GM23248 (cell line): ENCODE measurements at regions not wholly inside any gene's neighbourhood (a gene's known extent, or its start where the extent isn't known, plus 50 kb on each side); places are given as distances from the start of the nearest gene placed in this dataset.

Source experiments
- DNase-seq: peaks from one replicate; pipeline ENCODE4 v3.0.0-alpha.2; 2015
- H2AFZ ChIP-seq: fragments of 200-600 bp; sonication (generic); 2 replicates; pipeline ENCODE4 v1.6.1; 2016; ENCODE audit warnings: antibody characterized with exemption
- H3F3A ChIP-seq: fragments of 200-600 bp; sonication (generic); 2 replicates; pipeline ENCODE4 v1.6.1; 2016; ENCODE audit warnings: mild to moderate bottlenecking, antibody characterized with exemption, mixed run types; ENCODE audit not compliant: insufficient read depth
- H3K27ac ChIP-seq: fragments of 200-600 bp; sonication (generic); 2 replicates; pipeline ENCODE4 v1.5.1; 2016; ENCODE audit warnings: mild to moderate bottlenecking
- H3K27me3 ChIP-seq: fragments of 200-600 bp; sonication (generic); replicated peaks from 2 replicates; pipeline ENCODE4 v1.6.1; 2016; ENCODE audit warnings: mild to moderate bottlenecking; ENCODE audit not compliant: insufficient read depth
- H3K36me3 ChIP-seq: fragments of 200-600 bp; sonication (generic); 2 replicates; pipeline ENCODE4 v1.6.1; 2016; ENCODE audit warnings: low read depth, mild to moderate bottlenecking
- H3K4me1 ChIP-seq: fragments of 200-600 bp; sonication (generic); 2 replicates; pipeline ENCODE4 v1.6.1; 2016; ENCODE audit warnings: mild to moderate bottlenecking; ENCODE audit not compliant: insufficient read depth
- H3K4me2 ChIP-seq: fragments of 200-600 bp; sonication (generic); one replicate; pipeline ENCODE4 v1.6.1; 2016; ENCODE audit warnings: mild to moderate bottlenecking; ENCODE audit not compliant: unreplicated experiment
- H3K4me3 ChIP-seq: fragments of 200-600 bp; sonication (generic); 2 replicates; pipeline ENCODE4 v1.5.1; 2016; ENCODE audit warnings: mild to moderate bottlenecking
- H3K79me2 ChIP-seq: fragments of 200-600 bp; sonication (generic); 2 replicates; pipeline ENCODE4 v1.6.1; 2016; ENCODE audit warnings: mild to moderate bottlenecking; ENCODE audit not compliant: insufficient read depth
- H3K9ac ChIP-seq: fragments of 200-600 bp; sonication (generic); 2 replicates; pipeline ENCODE4 v1.6.1; 2016; ENCODE audit warnings: mild to moderate bottlenecking
- H3K9me2 ChIP-seq: fragments of 200-600 bp; sonication (generic); 2 replicates; pipeline ENCODE4 v1.6.1; 2016; ENCODE audit warnings: mixed run types, mild to moderate bottlenecking, moderate library complexity; ENCODE audit not compliant: insufficient read depth
- H3K9me3 ChIP-seq: fragments of 200-600 bp; sonication (generic); one replicate; pipeline ENCODE4 v1.6.1; 2017; ENCODE audit warnings: low read depth
- H4K20me1 ChIP-seq: fragments of 200-600 bp; sonication (generic); 2 replicates; pipeline ENCODE4 v1.6.0; 2016; ENCODE audit not compliant: insufficient read depth
- EZH2 ChIP-seq: fragments of 200-600 bp; sonication (generic); IDR thresholded peaks from 2 replicates; pipeline ENCODE4 v1.6.1; 2018; ENCODE audit warnings: antibody characterized with exemption, mild to moderate bottlenecking; ENCODE audit not compliant: insufficient read depth, poor library complexity, severe bottlenecking
- EZH2phosphoT487 ChIP-seq: fragments of 200-600 bp; sonication (generic); IDR thresholded peaks from 2 replicates; pipeline ENCODE4 v1.6.1; 2018; ENCODE audit warnings: antibody characterized with exemption, moderate library complexity, mild to moderate bottlenecking, low read depth; ENCODE audit not compliant: insufficient read depth
- WGBS, 2 experiments: methylation state at CpG; one replicate each; pipeline ENCODE4 v1.1.6; 2015 to 2017; ENCODE audit warnings: low lambda C conversion rate in 2 of 2, low coverage in 1 of 2; ENCODE audit errors: missing lambda C conversion rate in 2 of 2; 5-methylcytosine and 5-hydroxymethylcytosine counted together
- in situ Hi-C: fragments of 300-500 bp; cut with MboI; formaldehyde crosslinking; loops from 2 replicates; pipeline ENCODE4 v1.15.0; 2020

GRCh38 chr2:78056976-78057375 lies 534.8 kb upstream of the LRRTM4 start:
- Histone ChIP-seq H3K4me2 (no peak overlapping the region), H2AFZ (no peak overlapping the region), H3F3A (no peaks in the 10 kb centered on the region), H3K27ac (no peak overlapping the region), H3K9me2 (no peaks in the 10 kb centered on the region), H3K4me1 (no peaks in the 10 kb centered on the region), H3K27me3 (no peaks in the 10 kb centered on the region), H3K36me3 (no peaks in the 10 kb centered on the region), H4K20me1 (no peaks in the 10 kb centered on the region), H3K9ac (no peak overlapping the region), H3K79me2 (no peaks in the 10 kb centered on the region), H3K9me3 (no peaks in the 10 kb centered on the region), H3K4me3 (no peak overlapping the region)
- no peak for DNase-seq
- no peak for TF ChIP-seq EZH2
- TF ChIP-seq EZH2phosphoT487 = no peak
- in situ Hi-C loops = no loop called here

- in situ Hi-C loops = no loop called here
- no peaks in the 10 kb centered on the region for H3K27me3 ChIP-seq
- WGBS, 2 experiments = 23 to 26% methylated on average over 2 of the region's 2 CpGs
- no peak overlapping the region for H3K4me3 ChIP-seq
- TF ChIP-seq EZH2phosphoT487 (no peak), EZH2 (no peak)
- no peaks in the 10 kb centered on the region for H4K20me1 ChIP-seq
- H3F3A ChIP-seq = no peaks in the 10 kb centered on the region
- no peak overlapping the region for H3K4me2 ChIP-seq
- no peaks in the 10 kb centered on the region for H3K9me3 ChIP-seq
- no peak overlapping the region for H3K9ac ChIP-seq
- no peak overlapping the region for H3K27ac ChIP-seq
- no peak for DNase-seq
- no peaks in the 10 kb centered on the region for H3K4me1 ChIP-seq
- H2AFZ ChIP-seq = no peak overlapping the region
- H3K9me2 ChIP-seq = no peaks in the 10 kb centered on the region
- no peaks in the 10 kb centered on the region for H3K36me3 ChIP-seq
- H3K79me2 ChIP-seq = no peaks in the 10 kb centered on the region
Measured at GRCh38 chr2:78061301-78061700, 539.1 kb upstream of the LRRTM4 start.

GRCh38 chr2:78061732-78062131 lies 539.6 kb upstream of the LRRTM4 start:
- no peak overlapping the region for H3K9ac ChIP-seq
- 10 to 14% methylated on average over 5 of the region's 5 CpGs for WGBS, 2 experiments
- H3K36me3 ChIP-seq = no peaks in the 10 kb centered on the region
- no peak overlapping the region for H3K4me3 ChIP-seq
- DNase-seq = no peak
- H3K4me2 ChIP-seq = no peak overlapping the region
- no peaks in the 10 kb centered on the region for H3K9me3 ChIP-seq
- H3K27me3 ChIP-seq = no peaks in the 10 kb centered on the region
- no peaks in the 10 kb centered on the region for H4K20me1 ChIP-seq
- no peak overlapping the region for H3K27ac ChIP-seq
- in situ Hi-C loops = no loop called here
- no peak overlapping the region for H2AFZ ChIP-seq
- no peaks in the 10 kb centered on the region for H3K79me2 ChIP-seq
- no peaks in the 10 kb centered on the region for H3F3A ChIP-seq
- no peaks in the 10 kb centered on the region for H3K9me2 ChIP-seq
- no peak for TF ChIP-seq EZH2phosphoT487
- no peak for TF ChIP-seq EZH2
- no peaks in the 10 kb centered on the region for H3K4me1 ChIP-seq

- WGBS, 2 experiments = 28 to 34% methylated on average over 2 of the region's 2 CpGs
- TF ChIP-seq EZH2 = no peak
- TF ChIP-seq EZH2phosphoT487 = no peak
Measured at GRCh38 chr2:78063246-78064020, 541.3 kb upstream of the LRRTM4 start.

GRCh38 chr2:78065366-78065765 lies 543.2 kb upstream of the LRRTM4 start:
- Histone ChIP-seq H3K9ac (no peak overlapping the region), H3K27ac (no peak overlapping the region), H3K27me3 (no peaks in the 10 kb centered on the region), H3K9me3 (no peaks in the 10 kb centered on the region), H2AFZ (no peak overlapping the region), H4K20me1 (no peaks in the 10 kb centered on the region), H3K4me3 (no peak overlapping the region), H3K36me3 (no peaks in the 10 kb centered on the region), H3K9me2 (no peaks in the 10 kb centered on the region), H3F3A (no peaks in the 10 kb centered on the region), H3K4me1 (no peaks in the 10 kb centered on the region), H3K79me2 (no peaks in the 10 kb centered on the region), H3K4me2 (no peak overlapping the region)
- in situ Hi-C loops = no loop called here
- no peak for TF ChIP-seq EZH2phosphoT487
- no peak for TF ChIP-seq EZH2
- no peak for DNase-seq
- WGBS, 2 experiments = 8 to 15% methylated on average over 3 of the region's 3 CpGs

More at GRCh38 chr2:78063246-78064020, 541.3 kb upstream of the LRRTM4 start:
- H3K27me3 ChIP-seq = no peaks in the 10 kb centered on the region
- no peaks in the 10 kb centered on the region for H4K20me1 ChIP-seq
- no peak overlapping the region for H3K4me2 ChIP-seq
- no peak overlapping the region for H3K4me3 ChIP-seq
- H3K9me2 ChIP-seq = no peaks in the 10 kb centered on the region
- in situ Hi-C loops = no loop called here
- H2AFZ ChIP-seq = no peak overlapping the region
- H3K9ac ChIP-seq = no peak overlapping the region
- no peak overlapping the region for H3K27ac ChIP-seq
- H3F3A ChIP-seq = no peaks in the 10 kb centered on the region
- H3K9me3 ChIP-seq = no peaks in the 10 kb centered on the region
- no peaks in the 10 kb centered on the region for H3K36me3 ChIP-seq
- DNase-seq = no peak
- no peaks in the 10 kb centered on the region for H3K4me1 ChIP-seq
- H3K79me2 ChIP-seq = no peaks in the 10 kb centered on the region
